ENCODE measurements at regions not wholly inside any gene's neighbourhood (a gene's known extent, or its start where the extent isn't known, plus 50 kb on each side); places are given as distances from the start of the nearest gene placed in this dataset.

GRCh38 chr2:128786316-128786715 is 467.6 kb upstream of the HS6ST1 start:
- BruUV-seq (replicated peaks) = no TSS peak
- no peak overlapping the region for H3K9ac ChIP-seq (ENCODE audit: insufficient read depth, low read depth, low read length)

More at GRCh38 chr2:128786316-128786715, 467.6 kb upstream of the HS6ST1 start:
- no peak overlapping the region for H3K4me2 ChIP-seq (ENCODE audit: low read depth, low read length)
- H4K20me1 ChIP-seq (ENCODE audit: insufficient read depth, low read length) = no peaks in the 10 kb centered on the region
- FAIRE-seq = no peak
- H3K4me3 ChIP-seq (replicated peaks in 1 of 3; ENCODE audit: insufficient read depth in 1 of 3, low read depth in 2 of 3, low read length in 3 of 3) = no peak overlapping the region
- TF ChIP-seq, protein P1, sequence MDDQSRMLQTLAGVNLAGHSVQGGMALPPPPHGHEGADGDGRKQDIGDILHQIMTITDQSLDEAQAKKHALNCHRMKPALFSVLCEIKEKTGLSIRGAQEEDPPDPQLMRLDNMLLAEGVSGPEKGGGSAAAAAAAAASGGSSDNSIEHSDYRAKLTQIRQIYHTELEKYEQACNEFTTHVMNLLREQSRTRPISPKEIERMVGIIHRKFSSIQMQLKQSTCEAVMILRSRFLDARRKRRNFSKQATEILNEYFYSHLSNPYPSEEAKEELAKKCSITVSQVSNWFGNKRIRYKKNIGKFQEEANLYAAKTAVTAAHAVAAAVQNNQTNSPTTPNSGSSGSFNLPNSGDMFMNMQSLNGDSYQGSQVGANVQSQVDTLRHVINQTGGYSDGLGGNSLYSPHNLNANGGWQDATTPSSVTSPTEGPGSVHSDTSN (CRISPR knock-in tag; IDR thresholded peaks at IDR 0.05; ENCODE audit: borderline replicate concordance) = no peak
- no peak for TF ChIP-seq DR1 (CRISPR knock-in tag; IDR thresholded peaks at IDR 0.05)
- no peak for TF ChIP-seq PHB2 (IDR thresholded peaks at IDR 0.05; ENCODE audit: partially characterized antibody)
- TF ChIP-seq MTF2 (CRISPR knock-in tag; IDR thresholded peaks at IDR 0.05; ENCODE audit: borderline replicate concordance) = no peak
- no peak for TF ChIP-seq RORA (CRISPR knock-in tag; IDR thresholded peaks at IDR 0.05)
- TF ChIP-seq MED1 (CRISPR knock-in tag; IDR thresholded peaks at IDR 0.05) = no peak
- no peak for TF ChIP-seq TRIM24 (CRISPR knock-in tag; IDR thresholded peaks at IDR 0.05)
- no peak for TF ChIP-seq ZNF225 (CRISPR knock-in tag; IDR thresholded peaks at IDR 0.05)
- TF ChIP-seq MIER3 (CRISPR knock-in tag; IDR thresholded peaks at IDR 0.05; ENCODE audit: borderline replicate concordance) = no peak
- TF ChIP-seq CCDC6 (CRISPR knock-in tag; IDR thresholded peaks at IDR 0.05) = no peak
- no peak for TF ChIP-seq ADNP (CRISPR knock-in tag; IDR thresholded peaks at IDR 0.05)
- TF ChIP-seq SUZ12 (IDR thresholded peaks at IDR 0.05; ENCODE audit: low read depth, low read length) = no peak
- no peak for TF ChIP-seq NAIF1 (CRISPR knock-in tag; IDR thresholded peaks at IDR 0.05; ENCODE audit: borderline replicate concordance)
- no peak for TF ChIP-seq IKZF4 (CRISPR knock-in tag; IDR thresholded peaks at IDR 0.05; ENCODE audit: borderline replicate concordance, low read depth, not compliant biosample characterization)
- no peak for TF ChIP-seq ZNF333 (CRISPR knock-in tag; IDR thresholded peaks at IDR 0.05; ENCODE audit: borderline replicate concordance)
- TF ChIP-seq FOXA1 (IDR thresholded peaks at IDR 0.05) = no peak
- no peak for TF ChIP-seq FOXA1 (CRISPR knock-in tag; IDR thresholded peaks at IDR 0.05)
- no peak for TF ChIP-seq ZSCAN20 (CRISPR knock-in tag; IDR thresholded peaks at IDR 0.05; ENCODE audit: borderline replicate concordance)
- TF ChIP-seq, protein P2, sequence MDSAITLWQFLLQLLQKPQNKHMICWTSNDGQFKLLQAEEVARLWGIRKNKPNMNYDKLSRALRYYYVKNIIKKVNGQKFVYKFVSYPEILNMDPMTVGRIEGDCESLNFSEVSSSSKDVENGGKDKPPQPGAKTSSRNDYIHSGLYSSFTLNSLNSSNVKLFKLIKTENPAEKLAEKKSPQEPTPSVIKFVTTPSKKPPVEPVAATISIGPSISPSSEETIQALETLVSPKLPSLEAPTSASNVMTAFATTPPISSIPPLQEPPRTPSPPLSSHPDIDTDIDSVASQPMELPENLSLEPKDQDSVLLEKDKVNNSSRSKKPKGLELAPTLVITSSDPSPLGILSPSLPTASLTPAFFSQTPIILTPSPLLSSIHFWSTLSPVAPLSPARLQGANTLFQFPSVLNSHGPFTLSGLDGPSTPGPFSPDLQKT (CRISPR knock-in tag; IDR thresholded peaks at IDR 0.05; ENCODE audit: borderline replicate concordance) = no peak
- TF ChIP-seq ZNF138 (CRISPR knock-in tag; IDR thresholded peaks at IDR 0.05; ENCODE audit: low read depth) = no peak
- H3K36me3 ChIP-seq (replicated peaks in 1 of 2; ENCODE audit: control insufficient read depth in 1 of 2, insufficient read depth in 2 of 2, low read length in 2 of 2) = no peaks in the 10 kb centered on the region
- H3K4me1 ChIP-seq (ENCODE audit: insufficient read depth, low read length) = no peaks in the 10 kb centered on the region
- no peak for DNase-seq (ENCODE audit: low spot score)
- ATAC-seq = no peak
- H3K79me2 ChIP-seq (ENCODE audit: insufficient read depth, low read length) = no peaks in the 10 kb centered on the region
- H3K27me3 ChIP-seq (ENCODE audit: control insufficient read depth in 1 of 2, insufficient read depth in 2 of 2, low read length in 2 of 2) = peaks cover 3 to 66% of the 10 kb centered on the region in 2 experiments; a peak in 4 of 5 replicates
- in situ Hi-C loops (cut with HindIII; ENCODE audit: extremely low pct_ligation_motif_present, low pct_unique_long_range_greater_than_20kb) (no loop called here), intact Hi-C loops (cut with micrococcal nuclease; ENCODE audit: unreplicated experiment) (no loop called here)
- 15% methylated on average over 6 of the region's 6 CpGs for WGBS (ENCODE audit: low lambda C conversion rate)
- no peaks in the 10 kb centered on the region for H3K9me3 ChIP-seq (ENCODE audit: low read length)
- ChIA-PET CTCF (ENCODE audit: low intra/inter-chr PET ratio, low total read pairs) (no interaction called here), POLR2A (no interaction called here)
- no peak overlapping the region for H3K27ac ChIP-seq (ENCODE audit: extremely low read length, insufficient read depth, low read length)
- no peak overlapping the region for H2AFZ ChIP-seq (ENCODE audit: low read length)
